ENCODE measurements at regions not wholly inside any gene's neighbourhood (a gene's known extent, or its start where the extent isn't known, plus 50 kb on each side); places are given as distances from the start of the nearest gene placed in this dataset.

- TF ChIP-seq, protein P1, sequence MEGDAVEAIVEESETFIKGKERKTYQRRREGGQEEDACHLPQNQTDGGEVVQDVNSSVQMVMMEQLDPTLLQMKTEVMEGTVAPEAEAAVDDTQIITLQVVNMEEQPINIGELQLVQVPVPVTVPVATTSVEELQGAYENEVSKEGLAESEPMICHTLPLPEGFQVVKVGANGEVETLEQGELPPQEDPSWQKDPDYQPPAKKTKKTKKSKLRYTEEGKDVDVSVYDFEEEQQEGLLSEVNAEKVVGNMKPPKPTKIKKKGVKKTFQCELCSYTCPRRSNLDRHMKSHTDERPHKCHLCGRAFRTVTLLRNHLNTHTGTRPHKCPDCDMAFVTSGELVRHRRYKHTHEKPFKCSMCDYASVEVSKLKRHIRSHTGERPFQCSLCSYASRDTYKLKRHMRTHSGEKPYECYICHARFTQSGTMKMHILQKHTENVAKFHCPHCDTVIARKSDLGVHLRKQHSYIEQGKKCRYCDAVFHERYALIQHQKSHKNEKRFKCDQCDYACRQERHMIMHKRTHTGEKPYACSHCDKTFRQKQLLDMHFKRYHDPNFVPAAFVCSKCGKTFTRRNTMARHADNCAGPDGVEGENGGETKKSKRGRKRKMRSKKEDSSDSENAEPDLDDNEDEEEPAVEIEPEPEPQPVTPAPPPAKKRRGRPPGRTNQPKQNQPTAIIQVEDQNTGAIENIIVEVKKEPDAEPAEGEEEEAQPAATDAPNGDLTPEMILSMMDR (conservative IDR thresholded peaks at IDR 0.05; ENCODE audit: low read depth in 2 of 2), result no peak
- no peak for TF ChIP-seq JUNB (IDR thresholded peaks at IDR 0.05; ENCODE audit: unreplicated experiment)
- TF ChIP-seq EZH2phosphoT487 (IDR thresholded peaks at IDR 0.05; ENCODE audit: unreplicated experiment), result no peak
- no peak for TF ChIP-seq POLR2AphosphoS5 (IDR thresholded peaks at IDR 0.05; ENCODE audit: low read depth)
- TF ChIP-seq EZH2 (IDR thresholded peaks at IDR 0.05; ENCODE audit: low read depth, unreplicated experiment), result no peak
- TF ChIP-seq STAT1 (IDR thresholded peaks at IDR 0.05; ENCODE audit: unreplicated experiment), result no peak
- no peak for TF ChIP-seq REST (IDR thresholded peaks at IDR 0.05; ENCODE audit: unreplicated experiment)
- TF ChIP-seq CREB1 (CRISPR knock-in tag; IDR thresholded peaks at IDR 0.05; ENCODE audit: low read depth), result no peak
- no peak for TF ChIP-seq ETS1 (IDR thresholded peaks at IDR 0.05)
- TF ChIP-seq, protein P2, sequence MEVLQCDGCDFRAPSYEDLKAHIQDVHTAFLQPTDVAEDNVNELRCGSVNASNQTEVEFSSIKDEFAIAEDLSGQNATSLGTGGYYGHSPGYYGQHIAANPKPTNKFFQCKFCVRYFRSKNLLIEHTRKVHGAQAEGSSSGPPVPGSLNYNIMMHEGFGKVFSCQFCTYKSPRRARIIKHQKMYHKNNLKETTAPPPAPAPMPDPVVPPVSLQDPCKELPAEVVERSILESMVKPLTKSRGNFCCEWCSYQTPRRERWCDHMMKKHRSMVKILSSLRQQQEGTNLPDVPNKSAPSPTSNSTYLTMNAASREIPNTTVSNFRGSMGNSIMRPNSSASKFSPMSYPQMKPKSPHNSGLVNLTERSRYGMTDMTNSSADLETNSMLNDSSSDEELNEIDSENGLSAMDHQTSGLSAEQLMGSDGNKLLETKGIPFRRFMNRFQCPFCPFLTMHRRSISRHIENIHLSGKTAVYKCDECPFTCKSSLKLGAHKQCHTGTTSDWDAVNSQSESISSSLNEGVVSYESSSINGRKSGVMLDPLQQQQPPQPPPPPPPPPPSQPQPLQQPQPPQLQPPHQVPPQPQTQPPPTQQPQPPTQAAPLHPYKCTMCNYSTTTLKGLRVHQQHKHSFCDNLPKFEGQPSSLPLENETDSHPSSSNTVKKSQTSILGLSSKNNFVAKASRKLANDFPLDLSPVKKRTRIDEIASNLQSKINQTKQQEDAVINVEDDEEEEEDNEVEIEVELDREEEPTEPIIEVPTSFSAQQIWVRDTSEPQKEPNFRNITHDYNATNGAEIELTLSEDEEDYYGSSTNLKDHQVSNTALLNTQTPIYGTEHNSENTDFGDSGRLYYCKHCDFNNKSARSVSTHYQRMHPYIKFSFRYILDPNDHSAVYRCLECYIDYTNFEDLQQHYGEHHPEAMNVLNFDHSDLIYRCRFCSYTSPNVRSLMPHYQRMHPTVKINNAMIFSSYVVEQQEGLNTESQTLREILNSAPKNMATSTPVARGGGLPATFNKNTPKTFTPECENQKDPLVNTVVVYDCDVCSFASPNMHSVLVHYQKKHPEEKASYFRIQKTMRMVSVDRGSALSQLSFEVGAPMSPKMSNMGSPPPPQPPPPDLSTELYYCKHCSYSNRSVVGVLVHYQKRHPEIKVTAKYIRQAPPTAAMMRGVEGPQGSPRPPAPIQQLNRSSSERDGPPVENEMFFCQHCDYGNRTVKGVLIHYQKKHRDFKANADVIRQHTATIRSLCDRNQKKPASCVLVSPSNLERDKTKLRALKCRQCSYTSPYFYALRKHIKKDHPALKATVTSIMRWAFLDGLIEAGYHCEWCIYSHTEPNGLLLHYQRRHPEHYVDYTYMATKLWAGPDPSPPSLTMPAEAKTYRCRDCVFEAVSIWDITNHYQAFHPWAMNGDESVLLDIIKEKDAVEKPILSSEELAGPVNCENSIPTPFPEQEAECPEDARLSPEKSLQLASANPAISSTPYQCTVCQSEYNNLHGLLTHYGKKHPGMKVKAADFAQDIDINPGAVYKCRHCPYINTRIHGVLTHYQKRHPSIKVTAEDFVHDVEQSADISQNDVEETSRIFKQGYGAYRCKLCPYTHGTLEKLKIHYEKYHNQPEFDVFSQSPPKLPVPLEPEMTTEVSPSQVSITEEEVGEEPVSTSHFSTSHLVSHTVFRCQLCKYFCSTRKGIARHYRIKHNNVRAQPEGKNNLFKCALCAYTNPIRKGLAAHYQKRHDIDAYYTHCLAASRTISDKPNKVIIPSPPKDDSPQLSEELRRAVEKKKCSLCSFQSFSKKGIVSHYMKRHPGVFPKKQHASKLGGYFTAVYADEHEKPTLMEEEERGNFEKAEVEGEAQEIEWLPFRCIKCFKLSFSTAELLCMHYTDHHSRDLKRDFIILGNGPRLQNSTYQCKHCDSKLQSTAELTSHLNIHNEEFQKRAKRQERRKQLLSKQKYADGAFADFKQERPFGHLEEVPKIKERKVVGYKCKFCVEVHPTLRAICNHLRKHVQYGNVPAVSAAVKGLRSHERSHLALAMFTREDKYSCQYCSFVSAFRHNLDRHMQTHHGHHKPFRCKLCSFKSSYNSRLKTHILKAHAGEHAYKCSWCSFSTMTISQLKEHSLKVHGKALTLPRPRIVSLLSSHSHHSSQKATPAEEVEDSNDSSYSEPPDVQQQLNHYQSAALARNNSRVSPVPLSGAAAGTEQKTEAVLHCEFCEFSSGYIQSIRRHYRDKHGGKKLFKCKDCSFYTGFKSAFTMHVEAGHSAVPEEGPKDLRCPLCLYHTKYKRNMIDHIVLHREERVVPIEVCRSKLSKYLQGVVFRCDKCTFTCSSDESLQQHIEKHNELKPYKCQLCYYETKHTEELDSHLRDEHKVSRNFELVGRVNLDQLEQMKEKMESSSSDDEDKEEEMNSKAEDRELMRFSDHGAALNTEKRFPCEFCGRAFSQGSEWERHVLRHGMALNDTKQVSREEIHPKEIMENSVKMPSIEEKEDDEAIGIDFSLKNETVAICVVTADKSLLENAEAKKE (CRISPR knock-in tag; IDR thresholded peaks at IDR 0.05), result no peak
- no peak for TF ChIP-seq ZNF331 (CRISPR knock-in tag; IDR thresholded peaks at IDR 0.05; ENCODE audit: low read depth)
- TF ChIP-seq ZNF114 (CRISPR knock-in tag; IDR thresholded peaks at IDR 0.05), result no peak
Measured at GRCh38 chr17:53016085-53016484, 806.6 kb upstream of the KIF2B start.

Data from GM23338 (cell line).